ENCODE measurements at regions not wholly inside any gene's neighbourhood (a gene's known extent, or its start where the extent isn't known, plus 50 kb on each side); places are given as distances from the start of the nearest gene placed in this dataset.

GRCh38 chr6:146944077-146944476 is 260.1 kb upstream of the STXBP5 start:
- TF ChIP-seq CTCF (IDR thresholded peaks at IDR 0.05; ENCODE audit: low read depth, low read length) (no peak), POLR2A (IDR thresholded peaks at IDR 0.05; ENCODE audit: extremely low read depth, insufficient read length) (no peak), MAX (IDR thresholded peaks at IDR 0.05; ENCODE audit: low read depth, low read length) (no peak), MYC (IDR thresholded peaks at IDR 0.05; ENCODE audit: low read depth, low read length) (no peak)
- H3K4me3 ChIP-seq (ENCODE audit: low read depth, low read length): no peak overlapping the region
- no peak for DNase-seq (ENCODE audit: low read depth)

- DNase-seq (ENCODE audit: low read depth): no peak
- TF ChIP-seq CTCF (IDR thresholded peaks at IDR 0.05; ENCODE audit: low read depth, low read length): no peak
- no peak for TF ChIP-seq MYC (IDR thresholded peaks at IDR 0.05; ENCODE audit: low read depth, low read length)
- TF ChIP-seq POLR2A (IDR thresholded peaks at IDR 0.05; ENCODE audit: extremely low read depth, insufficient read length): no peak
- TF ChIP-seq MAX (IDR thresholded peaks at IDR 0.05; ENCODE audit: low read depth, low read length): no peak
- H3K4me3 ChIP-seq (ENCODE audit: low read depth, low read length): no peak overlapping the region
These were observed 259.4 kb upstream of the STXBP5 start for GRCh38 chr6:146944809-146945208.

- no peak overlapping the region for H3K4me3 ChIP-seq (ENCODE audit: low read depth, low read length)
- no peak for DNase-seq (ENCODE audit: low read depth)
- TF ChIP-seq CTCF (IDR thresholded peaks at IDR 0.05; ENCODE audit: low read depth, low read length) (no peak), MAX (IDR thresholded peaks at IDR 0.05; ENCODE audit: low read depth, low read length) (no peak), MYC (IDR thresholded peaks at IDR 0.05; ENCODE audit: low read depth, low read length) (no peak), POLR2A (IDR thresholded peaks at IDR 0.05; ENCODE audit: extremely low read depth, insufficient read length) (no peak)
These were observed 257.7 kb upstream of the STXBP5 start for GRCh38 chr6:146946559-146946958.

- H3K4me3 ChIP-seq (ENCODE audit: low read depth, low read length): no peak overlapping the region
- TF ChIP-seq MAX (IDR thresholded peaks at IDR 0.05; ENCODE audit: low read depth, low read length) (no peak), POLR2A (IDR thresholded peaks at IDR 0.05; ENCODE audit: extremely low read depth, insufficient read length) (no peak), CTCF (IDR thresholded peaks at IDR 0.05; ENCODE audit: low read depth, low read length) (no peak), MYC (IDR thresholded peaks at IDR 0.05; ENCODE audit: low read depth, low read length) (no peak)
- DNase-seq (ENCODE audit: low read depth): no peak
These were observed 255.4 kb upstream of the STXBP5 start for GRCh38 chr6:146948790-146949342.

- H3K4me3 ChIP-seq (ENCODE audit: low read depth, low read length): no peak overlapping the region
- no peak for DNase-seq (ENCODE audit: low read depth)
- TF ChIP-seq POLR2A (IDR thresholded peaks at IDR 0.05; ENCODE audit: extremely low read depth, insufficient read length) (no peak), MAX (IDR thresholded peaks at IDR 0.05; ENCODE audit: low read depth, low read length) (no peak), CTCF (IDR thresholded peaks at IDR 0.05; ENCODE audit: low read depth, low read length) (no peak), MYC (IDR thresholded peaks at IDR 0.05; ENCODE audit: low read depth, low read length) (no peak)
These were observed 254.8 kb upstream of the STXBP5 start for GRCh38 chr6:146949425-146949824.
